Keratinocyte (primary cell): ENCODE measurements at regions not wholly inside any gene's neighbourhood (a gene's known extent, or its start where the extent isn't known, plus 50 kb on each side); places are given as distances from the start of the nearest gene placed in this dataset.

Experiments
- EZH2 ChIP-seq: IDR thresholded peaks from one replicate; pipeline ENCODE4 v1.6.1; 2012; ENCODE audit warnings: inconsistent platforms, mild to moderate bottlenecking, low read length, moderate library complexity
- TF ChIP-seq, protein P1 (sequence below), 3 experiments: IDR thresholded peaks in 1 of 3; conservative IDR thresholded peaks in 1 of 3; optimal IDR thresholded peaks in 1 of 3; 2 replicates in 2 of 3; 3 replicates in 1 of 3; pipeline versions ENCODE3 to v1.5.1; 2011; ENCODE audit warnings: low read length in 3 of 3, mild to moderate bottlenecking in 3 of 3, moderate library complexity in 2 of 3, control low read depth in 1 of 3, inconsistent platforms in 1 of 3; ENCODE audit not compliant: insufficient read depth in 2 of 3; ENCODE audit errors: extremely low read depth in 1 of 3

DNA sequence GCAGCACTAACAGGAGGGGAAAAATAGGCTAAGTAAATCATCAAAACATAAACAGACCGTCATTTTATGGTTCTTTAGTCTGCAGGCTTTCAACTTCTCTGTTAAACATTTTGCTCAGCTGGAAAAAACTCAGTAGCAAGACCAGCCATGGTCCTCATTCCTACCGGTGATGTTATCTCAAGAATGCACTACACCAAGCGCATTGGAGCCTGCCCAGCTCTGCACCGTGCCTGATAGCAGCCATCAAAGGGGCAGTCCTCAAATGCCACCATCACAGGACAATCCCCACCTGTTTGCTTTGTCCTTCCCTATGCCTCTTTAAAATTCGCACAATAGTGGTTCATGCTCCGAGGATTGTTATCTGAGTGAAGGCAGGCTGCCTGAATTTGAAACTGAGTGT lies 181.5 kb upstream of the MON1B start:
- TF ChIP-seq, protein P1, sequence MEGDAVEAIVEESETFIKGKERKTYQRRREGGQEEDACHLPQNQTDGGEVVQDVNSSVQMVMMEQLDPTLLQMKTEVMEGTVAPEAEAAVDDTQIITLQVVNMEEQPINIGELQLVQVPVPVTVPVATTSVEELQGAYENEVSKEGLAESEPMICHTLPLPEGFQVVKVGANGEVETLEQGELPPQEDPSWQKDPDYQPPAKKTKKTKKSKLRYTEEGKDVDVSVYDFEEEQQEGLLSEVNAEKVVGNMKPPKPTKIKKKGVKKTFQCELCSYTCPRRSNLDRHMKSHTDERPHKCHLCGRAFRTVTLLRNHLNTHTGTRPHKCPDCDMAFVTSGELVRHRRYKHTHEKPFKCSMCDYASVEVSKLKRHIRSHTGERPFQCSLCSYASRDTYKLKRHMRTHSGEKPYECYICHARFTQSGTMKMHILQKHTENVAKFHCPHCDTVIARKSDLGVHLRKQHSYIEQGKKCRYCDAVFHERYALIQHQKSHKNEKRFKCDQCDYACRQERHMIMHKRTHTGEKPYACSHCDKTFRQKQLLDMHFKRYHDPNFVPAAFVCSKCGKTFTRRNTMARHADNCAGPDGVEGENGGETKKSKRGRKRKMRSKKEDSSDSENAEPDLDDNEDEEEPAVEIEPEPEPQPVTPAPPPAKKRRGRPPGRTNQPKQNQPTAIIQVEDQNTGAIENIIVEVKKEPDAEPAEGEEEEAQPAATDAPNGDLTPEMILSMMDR (optimal IDR thresholded peaks at IDR 0.05 in 1 of 3, IDR thresholded peaks at IDR 0.05 in 1 of 3, conservative IDR thresholded peaks at IDR 0.05 in 1 of 3; ENCODE audit: extremely low read depth in 1 of 3, insufficient read depth in 2 of 3, low read length in 3 of 3), result no peak
- no peak for TF ChIP-seq EZH2
